HG03469 (cell line): ENCODE measurements at regions not wholly inside any gene's neighbourhood (a gene's known extent, or its start where the extent isn't known, plus 50 kb on each side); places are given as distances from the start of the nearest gene placed in this dataset.
"Not testable (repeated sequence)": the region's sequence is repeated elsewhere in the genome, so short reads cannot be mapped to it uniquely, and the experiment has no call there.

Experiments
- ATAC-seq: cut with Tn5 transposase; IDR thresholded peaks from one replicate; pipeline ENCODE4 v1.9.1; 2021; ENCODE audit warnings: mild to moderate bottlenecking, moderate library complexity, moderate number of reproducible peaks; ENCODE audit not compliant: unreplicated experiment

- peak; percentile 80 for ATAC-seq
Observed at GRCh38 chr9:102035929-102036328, 297.5 kb upstream of the GRIN3A start.

DNA sequence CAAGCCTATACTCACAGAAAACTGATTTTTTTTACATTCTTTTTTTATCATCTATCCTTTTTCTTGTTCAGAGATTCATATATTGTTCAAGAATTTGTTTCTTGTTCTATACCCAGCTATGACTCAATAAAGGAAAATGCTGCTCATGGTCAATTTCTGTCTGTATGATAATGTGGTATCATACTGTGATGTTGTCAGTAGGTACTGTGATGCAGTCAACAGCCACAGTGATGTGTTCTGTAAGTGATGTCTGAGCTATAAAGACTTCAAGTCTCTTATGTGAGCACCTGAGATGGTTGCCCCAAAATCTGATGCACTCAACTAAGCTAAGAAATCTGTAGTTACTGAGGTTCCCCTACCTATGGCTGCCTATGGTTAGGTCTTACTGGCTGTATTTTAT, 294.2 kb upstream of the GRIN3A start:
- ATAC-seq, result no peak

- ATAC-seq, result no peak
Observed at GRCh38 chr9:102000956-102001355, 262.5 kb upstream of the GRIN3A start.

GRCh38 chr9:101999441-101999840, 261.0 kb upstream of the GRIN3A start:
- ATAC-seq, result no peak

DNA sequence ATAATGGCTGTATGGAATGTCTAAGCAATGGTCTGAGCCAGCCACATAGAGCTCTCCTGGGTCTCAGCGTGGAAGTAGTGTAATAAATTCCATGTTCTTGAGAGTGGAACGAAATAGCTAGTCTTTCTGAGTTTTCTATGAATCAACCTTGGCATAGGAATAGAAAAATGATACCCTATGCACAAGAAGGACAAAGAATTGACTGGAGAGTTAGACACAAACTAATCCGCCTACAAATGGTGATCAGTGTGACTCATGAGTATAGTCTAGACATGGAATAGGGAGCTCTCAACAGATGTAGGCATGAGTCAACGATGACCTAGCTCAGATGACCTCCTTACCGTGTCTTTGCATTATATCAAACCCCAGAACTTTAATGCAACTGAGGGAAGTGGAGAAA, 256.8 kb upstream of the GRIN3A start:
- no peak for ATAC-seq

GRCh38 chr9:101993771-101994170, 255.3 kb upstream of the GRIN3A start:
- no peak for ATAC-seq

- no peak for ATAC-seq
Observed at GRCh38 chr9:101991926-101992325, 253.5 kb upstream of the GRIN3A start.

GRCh38 chr9:101977614-101978210, 239.3 kb upstream of the GRIN3A start:
- peak; percentile 87 for ATAC-seq

DNA sequence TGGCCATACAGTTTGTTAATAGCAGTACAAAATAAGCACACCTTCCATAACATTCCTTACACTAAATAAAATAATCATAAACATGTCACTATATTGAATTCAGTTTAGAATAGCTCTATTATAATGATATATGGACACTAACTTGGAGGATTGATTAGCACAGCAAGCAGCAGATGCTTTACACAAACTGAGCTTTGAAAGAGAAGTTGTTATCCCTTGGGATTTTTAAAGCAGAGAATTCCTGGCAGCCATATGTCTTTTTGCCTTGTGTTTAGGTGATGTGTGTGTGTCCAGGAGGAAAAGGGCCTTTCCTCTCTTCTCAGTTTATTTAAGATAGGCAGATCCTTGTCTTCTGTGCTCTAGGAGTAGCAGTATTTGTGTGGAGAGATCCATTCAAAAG, 232.2 kb upstream of the GRIN3A start:
- ATAC-seq, result no peak

DNA sequence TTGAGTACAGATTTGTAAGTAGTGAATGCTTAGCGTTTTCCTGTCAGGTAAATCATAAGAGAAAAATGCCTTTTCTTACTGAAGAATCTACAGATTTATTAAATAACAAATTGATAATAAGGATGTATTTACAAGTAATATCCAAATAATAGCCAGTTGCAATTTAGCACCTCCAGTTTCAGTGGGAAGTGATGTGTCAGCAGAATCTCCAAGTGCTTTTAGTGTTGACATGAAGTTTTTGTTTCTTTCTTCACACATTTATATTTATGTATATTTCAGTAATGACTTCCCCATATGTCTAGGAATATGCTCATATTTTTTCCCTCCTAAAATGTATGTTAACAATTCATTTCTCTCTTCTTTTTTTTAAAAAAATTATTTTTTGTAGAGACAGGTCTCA, 229.9 kb upstream of the GRIN3A start:
- ATAC-seq, result no peak

- ATAC-seq, result no peak
Observed at GRCh38 chr9:101966691-101967090, 228.2 kb upstream of the GRIN3A start.

GRCh38 chr9:101957705-101958104, 219.3 kb upstream of the GRIN3A start:
- ATAC-seq, result no peak

- ATAC-seq, result no peak
Observed at GRCh38 chr9:101951598-101951997, 213.2 kb upstream of the GRIN3A start.

DNA sequence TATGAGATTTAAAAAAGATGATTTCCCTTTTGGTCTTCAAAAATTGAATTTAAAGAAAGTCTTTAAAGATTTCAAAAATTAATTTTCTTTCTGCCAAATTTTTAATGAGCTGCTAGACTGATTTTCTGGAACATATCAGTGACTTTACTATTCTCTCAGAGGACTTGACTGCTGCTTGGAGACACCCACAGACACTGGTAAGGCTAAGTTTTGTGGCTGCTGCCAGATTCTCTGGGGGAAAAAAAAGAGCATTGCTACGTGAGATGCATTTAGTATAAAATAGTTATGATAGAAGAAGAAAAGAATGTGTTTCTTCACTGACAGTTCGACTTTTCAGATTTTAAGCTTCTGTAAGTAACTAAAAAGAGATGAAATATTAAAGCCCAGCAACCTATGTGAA, 193.3 kb upstream of the GRIN3A start:
- ATAC-seq, result no peak

DNA sequence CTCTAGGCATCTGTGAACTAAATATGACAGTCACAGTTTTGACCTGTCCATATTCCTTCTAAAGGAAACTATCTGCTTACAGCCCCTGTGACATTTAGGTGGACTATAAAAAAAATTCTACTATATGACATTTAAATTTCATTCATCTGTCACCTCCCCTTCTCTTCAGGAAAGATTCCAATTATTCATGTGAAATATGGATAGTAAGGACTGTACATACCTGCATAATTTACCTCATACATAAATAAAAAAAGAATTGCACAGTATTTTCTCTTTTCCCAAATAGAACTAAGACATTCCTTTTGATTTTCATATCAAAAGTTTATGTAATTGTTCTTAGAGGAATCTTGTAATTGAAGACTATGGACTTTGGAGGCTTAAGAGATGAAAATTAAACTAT, 192.3 kb upstream of the GRIN3A start:
- no peak for ATAC-seq

GRCh38 chr9:101925498-101925897, 187.1 kb upstream of the GRIN3A start:
- no peak for ATAC-seq

DNA sequence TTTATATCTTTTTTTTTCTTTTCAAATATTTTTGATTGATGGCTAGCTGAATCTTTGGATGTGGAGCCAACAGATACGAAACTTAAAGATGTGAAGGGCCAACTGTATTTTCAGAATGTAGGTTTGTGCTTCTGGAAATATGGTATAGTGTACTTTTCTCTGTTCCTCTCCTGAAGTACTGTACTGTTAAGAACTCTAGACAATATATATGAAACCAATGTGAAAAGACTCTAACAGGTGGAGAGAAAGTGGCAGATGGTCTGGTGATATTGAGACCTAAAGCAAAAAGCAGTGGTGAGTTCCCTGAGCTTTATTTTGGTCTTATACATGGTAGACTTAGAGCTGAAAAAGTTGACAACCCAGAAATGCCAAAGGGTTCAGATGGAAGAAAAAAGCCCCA, 185.0 kb upstream of the GRIN3A start:
- no peak for ATAC-seq

DNA sequence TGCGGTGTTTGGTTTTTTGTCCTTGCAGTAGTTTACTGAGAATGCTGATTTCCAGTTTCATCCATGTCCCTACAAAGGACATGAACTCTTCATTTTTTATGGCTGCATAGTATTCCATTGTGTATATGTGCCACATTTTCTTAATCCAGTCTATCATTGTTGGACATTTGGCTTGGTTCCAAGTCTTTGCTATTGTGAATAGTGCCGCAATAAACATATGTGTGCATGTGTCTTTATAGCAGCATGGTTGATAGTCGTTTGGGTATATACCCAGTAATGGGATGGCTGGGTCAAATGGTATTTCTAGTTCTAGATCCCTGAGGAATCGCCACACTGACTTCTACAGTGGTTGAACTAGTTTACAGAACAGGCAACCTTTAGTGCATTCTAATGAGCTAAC, 178.5 kb upstream of the GRIN3A start:
- ATAC-seq, result not testable (repeated sequence)

DNA sequence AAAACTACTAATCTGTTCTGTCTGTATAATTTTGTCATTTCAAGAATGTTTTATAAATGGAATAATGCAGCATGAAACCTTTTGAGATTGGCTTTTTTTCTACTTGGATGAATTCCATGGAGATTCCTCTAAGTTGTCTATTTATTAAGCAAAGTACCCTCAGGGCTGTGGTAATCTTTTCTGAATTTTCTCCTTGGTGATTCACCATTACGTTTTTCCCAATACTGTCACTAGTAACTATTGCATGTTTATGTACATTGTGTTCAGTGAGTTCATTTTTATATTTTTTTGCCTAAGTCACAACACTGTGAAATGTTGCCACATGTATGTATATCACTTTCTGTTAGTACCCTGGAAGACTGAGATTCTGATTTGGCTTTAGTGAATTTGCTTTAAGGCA, 177.0 kb upstream of the GRIN3A start:
- no peak for ATAC-seq

- no peak for ATAC-seq
Observed at GRCh38 chr9:101912698-101913097, 174.3 kb upstream of the GRIN3A start.

DNA sequence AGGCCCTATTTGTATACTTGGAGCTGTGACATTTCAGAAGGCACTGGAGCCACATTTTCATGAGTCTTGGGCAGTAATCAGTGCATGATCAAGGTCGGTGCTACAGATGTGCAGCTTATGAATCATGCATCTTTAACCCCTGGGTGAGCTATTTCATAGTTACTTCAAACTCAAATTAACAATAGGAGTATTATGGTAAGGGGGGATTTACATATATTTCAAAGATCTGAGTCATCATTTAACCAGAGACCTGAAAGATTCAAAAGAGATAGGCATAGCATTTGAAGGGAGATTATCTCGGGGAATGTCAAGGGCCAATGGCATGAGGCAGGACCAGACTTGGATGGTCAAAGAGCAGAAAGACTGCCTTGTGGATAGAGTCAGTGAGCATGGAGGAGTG, 169.0 kb upstream of the GRIN3A start:
- ATAC-seq, result no peak

DNA sequence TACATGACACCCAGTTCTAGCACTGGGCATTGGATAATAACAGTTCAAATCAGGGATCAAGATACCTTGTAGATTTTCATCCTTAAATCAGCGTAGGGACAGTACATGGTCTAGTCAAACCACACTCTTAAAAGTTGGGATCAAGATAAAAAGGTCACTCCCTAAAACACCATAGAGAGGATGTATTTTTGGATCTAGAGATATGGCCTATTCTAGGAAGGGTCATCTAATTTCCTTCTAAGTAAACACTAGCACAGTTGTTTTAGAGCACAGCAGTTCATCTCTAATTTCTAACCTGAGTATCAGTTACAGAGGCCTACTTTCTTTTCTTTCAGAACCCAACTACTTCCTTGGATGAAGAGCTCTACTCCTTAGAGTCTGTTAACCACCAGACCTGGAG, 166.4 kb upstream of the GRIN3A start:
- ATAC-seq, result no peak

- no peak for ATAC-seq
Observed at GRCh38 chr9:101902051-101902450, 163.6 kb upstream of the GRIN3A start.

DNA sequence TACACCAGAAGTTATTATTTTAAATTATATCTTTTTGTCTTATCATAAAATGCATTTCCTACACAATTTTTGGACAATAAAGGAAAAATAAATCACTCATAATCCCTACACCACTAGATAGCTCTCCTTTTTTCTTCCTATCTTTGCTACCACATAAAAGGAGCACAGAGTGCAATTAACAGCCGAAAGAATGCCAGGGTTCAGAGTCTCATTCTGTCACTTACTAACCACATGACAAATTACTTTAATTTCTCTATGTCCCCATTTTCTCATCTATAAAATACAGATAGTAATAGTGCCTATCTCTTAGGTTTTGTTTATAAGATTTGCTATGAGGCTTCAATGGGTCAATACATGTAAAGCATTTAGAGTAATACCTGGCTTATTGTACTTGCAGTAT, 158.7 kb upstream of the GRIN3A start:
- no peak for ATAC-seq
